H9 (cell line): ENCODE measurements at regions not wholly inside any gene's neighbourhood (a gene's known extent, or its start where the extent isn't known, plus 50 kb on each side); places are given as distances from the start of the nearest gene placed in this dataset.

ENCODE experiments used
- DNase-seq: peaks from one replicate; pipeline ENCODE4 v3.0.0-alpha.2; 2017
- H2AFZ ChIP-seq: one replicate; pipeline ENCODE4 v1.6.1; 2013; ENCODE audit warnings: mild to moderate bottlenecking, low read length, control low read depth, moderate library complexity
- H2AK5ac ChIP-seq: 2 replicates; pipeline ENCODE4 v1.6.1; 2013; ENCODE audit warnings: low read length, control low read depth, mixed read lengths; ENCODE audit not compliant: insufficient read length
- H2BK120ac ChIP-seq: one replicate; pipeline ENCODE4 v1.6.1; 2013; ENCODE audit warnings: low read depth, mild to moderate bottlenecking, low read length, control low read depth, inconsistent platforms; ENCODE audit not compliant: poor library complexity, severe bottlenecking
- H2BK12ac ChIP-seq: 2 replicates; pipeline ENCODE4 v1.6.1; 2013; ENCODE audit warnings: low read length, control low read depth, mixed read lengths, low read depth; ENCODE audit not compliant: insufficient read length
- H2BK15ac ChIP-seq: 2 replicates; pipeline ENCODE4 v1.6.1; 2013; ENCODE audit warnings: low read depth, low read length, control low read depth
- H2BK20ac ChIP-seq: one replicate; pipeline ENCODE4 v1.6.1; 2013; ENCODE audit warnings: low read depth, mild to moderate bottlenecking, low read length, control low read depth, inconsistent platforms; ENCODE audit not compliant: poor library complexity, severe bottlenecking
- H2BK5ac ChIP-seq: 2 replicates; pipeline ENCODE4 v1.6.1; 2013; ENCODE audit warnings: low read length, control low read depth, mixed read lengths; ENCODE audit not compliant: insufficient read length
- H3K14ac ChIP-seq: 2 replicates; pipeline ENCODE4 v1.6.1; 2013; ENCODE audit warnings: low read length, control low read depth; ENCODE audit not compliant: insufficient read depth
- H3K18ac ChIP-seq: 2 replicates; pipeline ENCODE4 v1.6.1; 2013; ENCODE audit warnings: low read depth, mild to moderate bottlenecking, mixed read lengths, low read length, control low read depth; ENCODE audit not compliant: insufficient read length
- H3K23ac ChIP-seq: 2 replicates; pipeline ENCODE4 v1.6.1; 2013; ENCODE audit warnings: low read length, control low read depth, mixed read lengths, low read depth; ENCODE audit not compliant: insufficient read length
- H3K23me2 ChIP-seq: 2 replicates; pipeline ENCODE4 v1.6.1; 2013; ENCODE audit warnings: low read depth, mild to moderate bottlenecking, mixed read lengths, low read length, control low read depth; ENCODE audit not compliant: insufficient read length, poor library complexity, severe bottlenecking
- H3K27ac ChIP-seq: 2 replicates; pipeline ENCODE4 v1.5.1; 2013; ENCODE audit warnings: low read length, control low read depth, mixed read lengths, low read depth; ENCODE audit not compliant: insufficient read length
- H3K27me3 ChIP-seq: 2 replicates; pipeline ENCODE4 v1.6.1; 2013; ENCODE audit warnings: low read length, control low read depth, inconsistent platforms; ENCODE audit not compliant: insufficient read depth
- H3K4ac ChIP-seq: 2 replicates; pipeline ENCODE4 v1.6.1; 2013; ENCODE audit warnings: low read depth, mild to moderate bottlenecking, control low read depth, inconsistent platforms, low read length, moderate library complexity
- H3K4me1 ChIP-seq: 2 replicates; pipeline ENCODE4 v1.6.1; 2013; ENCODE audit warnings: low read length, control low read depth, inconsistent platforms; ENCODE audit not compliant: insufficient read depth
- H3K4me2 ChIP-seq: 2 replicates; pipeline ENCODE4 v1.6.1; 2013; ENCODE audit warnings: low read length, control low read depth, mixed read lengths; ENCODE audit not compliant: insufficient read length, insufficient read depth
- H3K56ac ChIP-seq: 2 replicates; pipeline ENCODE4 v1.6.1; 2013; ENCODE audit warnings: low read depth, mild to moderate bottlenecking, mixed read lengths, low read length, control low read depth; ENCODE audit not compliant: insufficient read length
- H3K79me1 ChIP-seq: 2 replicates; pipeline ENCODE4 v1.6.1; 2013; ENCODE audit warnings: low read depth, mild to moderate bottlenecking, moderate library complexity, low read length, control low read depth, inconsistent platforms; ENCODE audit not compliant: insufficient read depth, poor library complexity, severe bottlenecking
- H3K79me2 ChIP-seq: 2 replicates; pipeline ENCODE4 v1.6.1; 2013; ENCODE audit warnings: low read length, control low read depth, inconsistent platforms; ENCODE audit not compliant: insufficient read depth
- H3K9ac ChIP-seq: 2 replicates; pipeline ENCODE4 v1.6.1; 2013; ENCODE audit warnings: low read length, control low read depth, mixed read lengths; ENCODE audit not compliant: insufficient read length; ENCODE audit errors: extremely low read depth
- H3K9me3 ChIP-seq: one replicate; pipeline ENCODE4 v1.6.1; 2013; ENCODE audit warnings: low read depth, low read length, inconsistent platforms; ENCODE audit not compliant: control insufficient read depth
- H3T11ph ChIP-seq: one replicate; pipeline ENCODE4 v1.6.1; 2013; ENCODE audit warnings: mild to moderate bottlenecking, low read length, control low read depth, inconsistent platforms
- H4K20me1 ChIP-seq: one replicate; pipeline ENCODE4 v1.6.1; 2013; ENCODE audit not compliant: control insufficient read depth, insufficient read length, insufficient read depth
- H4K5ac ChIP-seq: 2 replicates; pipeline ENCODE4 v1.6.1; 2013; ENCODE audit warnings: low read depth, mild to moderate bottlenecking, mixed read lengths, low read length, control low read depth; ENCODE audit not compliant: insufficient read length
- H4K8ac ChIP-seq: replicated peaks from 2 replicates; pipeline ENCODE4 v1.6.1; 2013; ENCODE audit warnings: low read length, control low read depth, mixed read lengths, low read depth; ENCODE audit not compliant: insufficient read length
- H4K91ac ChIP-seq: 2 replicates; pipeline ENCODE4 v1.6.1; 2013; ENCODE audit warnings: low read depth, mild to moderate bottlenecking, moderate library complexity, mixed read lengths, low read length, control low read depth; ENCODE audit not compliant: insufficient read length
- H3K27ac Mint-ChIP-seq, 3 experiments: 2 replicates in 2 of 3; 3 replicates in 1 of 3; pipeline ENCODE4 v1.8.0; 2020 to 2021; ENCODE audit warnings: mixed read lengths in 3 of 3, mild to moderate bottlenecking in 1 of 3, moderate library complexity in 1 of 3
- H3K27me3 Mint-ChIP-seq: 2 replicates; pipeline ENCODE4 v1.8.0; 2021; ENCODE audit warnings: low read depth, mild to moderate bottlenecking, moderate library complexity, mixed read lengths
- H3K36me3 Mint-ChIP-seq, 3 experiments: 2 replicates in 2 of 3; 3 replicates in 1 of 3; pipeline ENCODE4 v1.8.0; 2020 to 2021; ENCODE audit warnings: low read depth in 3 of 3, mixed read lengths in 3 of 3; ENCODE audit not compliant: insufficient read depth in 1 of 3
- H3K4me1 Mint-ChIP-seq, 2 experiments: 2 replicates each; pipeline ENCODE4 v1.8.0; 2020; ENCODE audit warnings: mixed read lengths in 2 of 2
- H3K4me3 Mint-ChIP-seq, 2 experiments: 2 replicates in 1 of 2; 3 replicates in 1 of 2; pipeline ENCODE4 v1.8.0; 2020 to 2021; ENCODE audit warnings: mild to moderate bottlenecking in 2 of 2, mixed read lengths in 2 of 2, moderate library complexity in 1 of 2
- H3K9me3 Mint-ChIP-seq, 2 experiments: 2 replicates in 1 of 2; 3 replicates in 1 of 2; pipeline ENCODE4 v1.8.0; 2020; ENCODE audit warnings: mild to moderate bottlenecking in 2 of 2, mixed read lengths in 2 of 2, moderate library complexity in 1 of 2
- CTCF ChIP-seq: fragments of 200-600 bp; sonication (generic); conservative IDR thresholded peaks from 3 replicates; pipeline ENCODE4 v1.8.0; 2021; ENCODE audit warnings: antibody characterized with exemption, mild to moderate bottlenecking
- WGBS: extraction: QIAGEN DNeasy Blood & Tissue Kit; methylation state at CpG from one replicate; pipeline ENCODE4 v1.1.7; 2013; ENCODE audit warnings: missing lambda C conversion rate, low lambda C conversion rate, mixed read lengths; ENCODE audit not compliant: insufficient read length; ENCODE audit errors: extremely low coverage; 5-methylcytosine and 5-hydroxymethylcytosine counted together

DNA sequence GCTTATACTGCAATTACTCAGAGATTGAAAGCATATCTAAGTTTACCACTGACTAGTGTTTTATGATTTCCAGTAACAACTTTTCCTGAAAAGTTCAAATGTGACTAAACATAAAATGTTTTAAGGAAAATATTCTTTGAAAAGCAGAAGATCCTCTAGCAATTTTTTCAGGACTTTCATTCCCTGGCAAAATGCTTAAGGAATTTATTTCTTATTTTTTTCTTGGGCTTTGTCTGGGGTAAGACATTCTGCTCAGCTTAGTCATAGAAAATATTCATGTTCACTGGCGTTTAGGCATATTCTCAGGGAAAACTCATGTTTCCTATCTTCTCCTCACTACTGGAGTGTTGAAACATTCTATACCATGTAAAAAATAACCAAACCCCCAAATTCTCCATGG, 235.3 kb upstream of the CEP162 start:
- H3K27ac Mint-ChIP-seq, result no peak overlapping the region
- H2BK12ac ChIP-seq, result no peak overlapping the region
- H3K23ac ChIP-seq, result no peak overlapping the region
- no peaks in the 10 kb centered on the region for H3K79me2 ChIP-seq
- H3K4ac ChIP-seq, result no peak overlapping the region
- no peak overlapping the region for H3T11ph ChIP-seq
- no peak overlapping the region for H3K27ac ChIP-seq
- no peak overlapping the region for H3K4me2 ChIP-seq
- no peak overlapping the region for H2BK120ac ChIP-seq
- H3K4me1 ChIP-seq, result no peaks in the 10 kb centered on the region
- no peaks in the 10 kb centered on the region for H3K27me3 ChIP-seq
- H3K4me3 Mint-ChIP-seq, result no peak overlapping the region
- no peaks in the 10 kb centered on the region for H3K9me3 ChIP-seq
- H3K36me3 Mint-ChIP-seq, result no peaks in the 10 kb centered on the region
- WGBS, result no CpG with 5 or more reads among the region's 1 CpG
- H3K23me2 ChIP-seq, result no peaks in the 10 kb centered on the region
- H4K20me1 ChIP-seq, result no peaks in the 10 kb centered on the region
- H3K9ac ChIP-seq, result no peak overlapping the region
- no peak overlapping the region for H3K56ac ChIP-seq
- H2AK5ac ChIP-seq, result no peak overlapping the region
- no peak overlapping the region for H2BK15ac ChIP-seq
- H3K79me1 ChIP-seq, result no peaks in the 10 kb centered on the region
- no peak overlapping the region for H4K5ac ChIP-seq
- H2AFZ ChIP-seq, result no peak overlapping the region
- H2BK20ac ChIP-seq, result no peak overlapping the region
- DNase-seq, result no peak
- TF ChIP-seq CTCF, result no peak
- no peak overlapping the region for H4K91ac ChIP-seq
- H3K14ac ChIP-seq, result no peak overlapping the region
- H2BK5ac ChIP-seq, result no peak overlapping the region
- H3K9me3 Mint-ChIP-seq, result no peaks in the 10 kb centered on the region
- H4K8ac ChIP-seq, result no peak overlapping the region
- H3K4me1 Mint-ChIP-seq, result no peaks in the 10 kb centered on the region
- no peaks in the 10 kb centered on the region for H3K27me3 Mint-ChIP-seq
- H3K18ac ChIP-seq, result no peak overlapping the region
